Fibroblast of lung (primary cell): ENCODE measurements at regions not wholly inside any gene's neighbourhood (a gene's known extent, or its start where the extent isn't known, plus 50 kb on each side); places are given as distances from the start of the nearest gene placed in this dataset.

ENCODE experiments used
- DNase-seq, 2 donors: peaks; one replicate each; pipeline versions ENCODE4 v3.0.0 to v3.0.0-alpha.2; 2010; ENCODE audit warnings: low read depth in 2 of 2
- H2AFZ ChIP-seq: 2 replicates; pipeline ENCODE4 v1.5.1; 2012; ENCODE audit warnings: low read length, control low read depth, inconsistent platforms
- H3K27ac ChIP-seq: 2 replicates; pipeline ENCODE4 v1.5.1; 2011; ENCODE audit warnings: low read length, control low read depth; ENCODE audit not compliant: insufficient read depth
- H3K27me3 ChIP-seq: 2 replicates; pipeline ENCODE4 v1.5.1; 2011; ENCODE audit warnings: mild to moderate bottlenecking, low read length; ENCODE audit not compliant: control insufficient read depth, insufficient read depth
- H3K36me3 ChIP-seq: 2 replicates; pipeline ENCODE4 v1.5.1; 2011; ENCODE audit warnings: low read length; ENCODE audit not compliant: control insufficient read depth, insufficient read depth
- H3K4me1 ChIP-seq: 2 replicates; pipeline ENCODE4 v1.5.1; 2011; ENCODE audit warnings: low read length; ENCODE audit not compliant: control insufficient read depth, insufficient read depth; ENCODE audit errors: extremely low read depth
- H3K4me2 ChIP-seq: 2 replicates; pipeline ENCODE4 v1.5.1; 2011; ENCODE audit warnings: low read length, control low read depth; ENCODE audit not compliant: insufficient read depth; ENCODE audit errors: extremely low read depth
- H3K4me3 ChIP-seq, 4 experiments: fragments of 200-600 bp in 1 of 4; sonication (generic) in 1 of 4; replicated peaks in 1 of 4; 2 replicates each; pipeline ENCODE4 v1.5.1; 2011 to 2016; ENCODE audit warnings: low read length in 4 of 4, low read depth in 3 of 4, mild to moderate bottlenecking in 3 of 4, control low read depth in 2 of 4, inconsistent platforms in 1 of 4, mixed read lengths in 1 of 4; ENCODE audit not compliant: insufficient read depth in 1 of 4; ENCODE audit errors: control extremely low read depth in 1 of 4
- H3K79me2 ChIP-seq: 2 replicates; pipeline ENCODE4 v1.5.1; 2012; ENCODE audit warnings: mild to moderate bottlenecking, low read length, inconsistent platforms; ENCODE audit not compliant: control insufficient read depth, insufficient read depth
- H3K9ac ChIP-seq: 2 replicates; pipeline ENCODE4 v1.5.1; 2011; ENCODE audit warnings: mild to moderate bottlenecking, low read length, control low read depth; ENCODE audit not compliant: insufficient read depth
- H3K9me3 ChIP-seq: 2 replicates; pipeline ENCODE4 v1.5.1; 2012; ENCODE audit warnings: low read depth, low read length; ENCODE audit not compliant: control insufficient read depth, insufficient read depth
- H4K20me1 ChIP-seq: 2 replicates; pipeline ENCODE4 v1.5.1; 2011; ENCODE audit warnings: low read length; ENCODE audit not compliant: control insufficient read depth, insufficient read depth; ENCODE audit errors: extremely low read depth
- CTCF ChIP-seq, 2 donors: IDR thresholded peaks in 1 of 2; conservative IDR thresholded peaks in 1 of 2; 1 replicate in 1 of 2; 2 replicates in 1 of 2; pipeline ENCODE4 v1.5.1; 2011 to 2012; ENCODE audit warnings: low read length in 2 of 2, control low read depth in 1 of 2, inconsistent platforms in 1 of 2, low read depth in 1 of 2, mild to moderate bottlenecking in 1 of 2
- EZH2 ChIP-seq: IDR thresholded peaks from 2 replicates; pipeline ENCODE4 v1.5.1; 2012; ENCODE audit warnings: low read length, control low read depth, mild to moderate bottlenecking; ENCODE audit errors: missing control alignments

- H3K4me3 ChIP-seq = no peak overlapping the region
- H4K20me1 ChIP-seq = no peaks in the 10 kb centered on the region
- no peaks in the 10 kb centered on the region for H3K36me3 ChIP-seq
- no peak overlapping the region for H3K27ac ChIP-seq
- no peaks in the 10 kb centered on the region for H3K4me1 ChIP-seq
- no peak for TF ChIP-seq EZH2
- TF ChIP-seq CTCF (conservative IDR thresholded peaks at IDR 0.05 in 1 of 2, IDR thresholded peaks at IDR 0.05 in 1 of 2; ENCODE audit: low read depth in 1 of 2, low read length in 2 of 2) = no peak
- H3K4me2 ChIP-seq = no peak overlapping the region
- H3K9me3 ChIP-seq = no peaks in the 10 kb centered on the region
- no peak overlapping the region for H3K9ac ChIP-seq
- H3K27me3 ChIP-seq = no peaks in the 10 kb centered on the region
- DNase-seq = no peak
- no peaks in the 10 kb centered on the region for H3K79me2 ChIP-seq
- no peak overlapping the region for H2AFZ ChIP-seq
Observed at GRCh38 chr3:168157903-168158302, 62.2 kb upstream of the GOLIM4 start.

- Histone ChIP-seq H3K27me3 (no peaks in the 10 kb centered on the region), H3K4me3 (no peak overlapping the region), H2AFZ (no peak overlapping the region), H3K9me3 (no peaks in the 10 kb centered on the region), H3K4me1 (no peaks in the 10 kb centered on the region), H3K9ac (no peak overlapping the region), H4K20me1 (no peaks in the 10 kb centered on the region), H3K79me2 (no peaks in the 10 kb centered on the region), H3K4me2 (no peak overlapping the region), H3K36me3 (no peaks in the 10 kb centered on the region), H3K27ac (no peak overlapping the region)
- DNase-seq = no peak
- TF ChIP-seq EZH2 (no peak), CTCF (conservative IDR thresholded peaks at IDR 0.05 in 1 of 2, IDR thresholded peaks at IDR 0.05 in 1 of 2; ENCODE audit: low read depth in 1 of 2, low read length in 2 of 2) (no peak)
Observed at GRCh38 chr3:168157099-168157700, 61.5 kb upstream of the GOLIM4 start.

- no peak for TF ChIP-seq CTCF (conservative IDR thresholded peaks at IDR 0.05 in 1 of 2, IDR thresholded peaks at IDR 0.05 in 1 of 2; ENCODE audit: low read depth in 1 of 2, low read length in 2 of 2)
- no peak for TF ChIP-seq EZH2
- no peak overlapping the region for H3K27ac ChIP-seq
- no peak overlapping the region for H3K4me3 ChIP-seq
- no peak overlapping the region for H3K4me2 ChIP-seq
- no peaks in the 10 kb centered on the region for H3K79me2 ChIP-seq
- no peaks in the 10 kb centered on the region for H3K4me1 ChIP-seq
- H3K9me3 ChIP-seq = no peaks in the 10 kb centered on the region
- no peaks in the 10 kb centered on the region for H3K36me3 ChIP-seq
- DNase-seq = no peak
- no peaks in the 10 kb centered on the region for H4K20me1 ChIP-seq
- no peak overlapping the region for H2AFZ ChIP-seq
- no peaks in the 10 kb centered on the region for H3K27me3 ChIP-seq
- no peak overlapping the region for H3K9ac ChIP-seq
Observed at GRCh38 chr3:168156479-168156878, 60.8 kb upstream of the GOLIM4 start.
